ENCODE measurements at regions not wholly inside any gene's neighbourhood (a gene's known extent, or its start where the extent isn't known, plus 50 kb on each side); places are given as distances from the start of the nearest gene placed in this dataset.
"Not testable (repeated sequence)": the region's sequence is repeated elsewhere in the genome, so short reads cannot be mapped to it uniquely, and the experiment has no call there.

DNA sequence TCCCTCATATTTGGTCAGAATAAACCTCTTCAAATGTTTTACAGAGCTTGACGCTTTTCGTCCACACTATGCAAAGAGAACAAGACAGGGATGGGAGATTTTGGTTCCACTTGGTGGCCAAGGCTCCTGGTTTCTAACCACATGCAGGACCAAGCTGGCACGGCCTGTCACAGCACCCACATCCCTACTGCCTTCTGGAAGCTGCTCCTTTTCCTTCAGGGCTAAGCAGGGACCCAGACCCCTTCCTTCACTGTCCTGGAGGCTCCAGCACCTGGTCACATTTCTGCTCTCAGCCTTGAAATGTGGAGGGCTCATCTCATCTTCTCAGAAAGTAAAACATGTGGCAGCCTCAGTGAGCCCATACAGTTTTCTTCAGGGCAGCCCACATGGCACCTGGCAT lies 50.4 kb upstream of the ARHGEF7 start:
- no peak for DNase-seq

DNA sequence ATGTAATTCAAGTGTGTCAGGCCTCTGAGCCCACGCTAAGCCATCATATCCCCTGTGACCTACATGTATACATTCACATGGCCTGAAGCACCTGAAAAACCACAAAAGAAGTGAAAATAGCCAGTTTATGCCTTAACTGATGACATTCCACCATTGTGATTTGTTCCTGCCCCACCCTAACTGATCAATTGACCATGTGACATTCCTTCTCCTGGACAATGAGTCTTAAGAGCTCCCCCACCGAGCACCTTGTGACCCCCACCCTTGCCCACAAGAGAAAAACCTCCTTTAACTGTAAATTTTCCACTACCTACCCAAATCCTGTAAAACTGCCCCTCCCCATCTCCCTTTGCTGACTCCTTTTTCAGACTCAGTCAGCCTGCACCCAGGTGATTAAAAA lies 52.1 kb upstream of the ARHGEF7 start:
- DNase-seq = no peak

DNA sequence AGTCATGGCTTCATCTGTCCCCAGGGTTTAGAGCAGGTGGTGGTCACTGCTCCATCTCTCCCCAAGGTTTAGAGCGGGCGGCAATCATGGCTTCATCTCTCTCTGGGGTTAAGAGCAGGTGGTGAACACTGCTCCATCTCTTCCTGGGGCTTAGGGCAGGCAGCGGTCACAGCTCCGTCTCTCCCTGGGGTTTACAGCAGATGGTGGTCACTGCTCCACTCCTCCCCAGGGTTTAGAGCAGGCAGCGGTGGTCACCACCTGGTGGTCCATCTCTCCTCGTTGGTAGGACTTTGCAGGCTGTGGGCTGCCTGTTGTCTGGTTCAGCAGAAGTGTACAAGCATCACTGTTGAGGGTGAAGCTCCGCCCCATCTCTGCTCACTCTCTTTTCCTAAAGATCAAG lies 52.8 kb upstream of the ARHGEF7 start:
- no peak for DNase-seq

DNA sequence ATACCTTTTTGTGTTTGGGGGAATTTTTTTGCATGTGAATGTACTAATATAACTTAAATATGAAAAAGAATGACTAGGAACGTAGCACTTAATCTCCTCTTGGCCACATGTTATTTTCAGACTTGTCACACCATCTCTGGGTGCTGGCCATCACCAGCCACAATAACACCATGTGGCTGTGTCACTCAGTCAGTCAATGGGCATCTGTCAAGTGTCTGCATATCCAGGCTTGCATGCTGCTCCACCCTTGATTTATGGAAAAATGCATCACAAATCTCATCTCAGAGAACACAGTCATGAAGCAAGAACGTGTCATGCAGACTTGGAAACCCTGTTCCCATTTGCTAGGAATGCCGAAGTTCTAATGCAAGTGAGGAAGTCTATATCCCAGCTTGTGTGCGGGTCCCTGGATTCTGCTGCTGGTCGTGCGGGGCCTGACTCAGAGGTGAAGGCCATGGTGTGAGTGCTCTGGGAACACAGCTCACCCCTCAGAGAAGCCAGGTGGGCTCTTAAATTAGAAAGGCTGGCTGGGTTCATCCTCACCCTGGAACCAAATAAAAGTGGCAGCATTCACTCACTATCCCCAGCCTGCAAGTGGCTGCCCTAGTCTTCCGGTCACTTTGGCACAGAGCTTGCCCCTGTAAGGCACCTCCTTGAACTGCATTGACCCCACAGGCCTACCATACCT lies 53.6 kb upstream of the ARHGEF7 start:
- no peak for DNase-seq

DNA sequence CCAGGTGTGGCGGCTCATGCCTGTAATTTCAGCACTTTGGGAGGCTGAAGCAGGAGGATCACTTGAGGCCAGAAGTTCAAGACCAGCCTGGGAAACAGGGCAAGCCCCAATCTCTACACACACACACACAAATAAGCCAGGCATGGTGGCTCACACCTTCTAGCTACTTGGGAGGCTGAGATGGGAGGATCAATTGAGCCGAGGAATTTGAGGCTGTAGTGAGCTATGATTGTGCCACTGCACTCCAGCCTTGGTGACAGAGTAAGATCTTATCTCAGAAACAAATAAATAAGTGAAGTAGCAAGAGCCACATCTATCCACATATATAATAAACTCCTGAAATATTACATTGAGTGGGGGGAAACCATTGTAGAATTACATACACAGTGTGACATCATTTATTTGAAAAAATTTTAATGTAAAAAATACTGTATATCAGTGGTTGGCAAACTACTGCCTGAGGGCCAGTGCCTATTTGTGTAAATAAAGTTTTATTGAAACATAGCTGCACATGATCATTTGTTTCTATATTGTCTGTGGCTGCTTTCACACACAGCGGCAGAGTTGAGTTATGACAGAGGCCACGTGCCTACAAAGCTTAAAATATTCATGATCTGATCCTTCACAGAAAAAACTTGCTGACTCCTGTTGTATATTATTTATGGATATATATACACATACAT lies 54.7 kb upstream of the ARHGEF7 start:
- DNase-seq = no peak

DNA sequence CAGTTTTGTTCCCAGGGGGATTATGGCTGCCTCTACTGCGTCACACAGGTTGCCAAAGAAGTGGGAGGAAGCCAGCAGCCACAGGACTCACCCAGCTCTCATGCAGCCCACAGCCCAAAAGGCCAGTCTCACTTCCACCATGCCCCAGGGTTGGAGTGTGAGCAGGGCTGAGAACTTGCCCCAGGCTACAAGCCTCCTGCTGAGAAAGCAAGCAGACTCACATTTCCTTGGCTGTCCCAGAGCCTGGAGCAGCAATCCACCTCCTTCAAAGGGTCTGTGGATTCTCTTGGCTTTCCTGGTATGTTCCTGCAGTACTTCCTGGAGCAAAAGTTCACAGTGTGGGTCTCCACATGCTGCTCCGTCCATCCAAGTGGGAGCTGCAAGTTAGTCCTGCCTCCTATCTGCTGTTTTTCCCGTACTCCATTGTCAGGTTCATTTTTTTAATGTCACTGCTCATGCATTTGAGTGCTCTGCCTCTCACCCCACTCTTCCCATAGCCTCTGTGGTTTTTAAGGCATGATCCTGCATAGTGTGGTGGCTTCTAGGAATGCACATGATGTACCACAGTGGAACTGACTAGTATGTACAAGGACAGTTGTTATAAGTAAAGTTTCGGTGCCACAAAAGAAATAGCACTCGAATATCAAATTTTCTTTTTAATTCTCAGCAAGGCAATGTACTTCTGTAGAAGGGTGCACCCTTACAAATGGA lies 56.2 kb upstream of the ARHGEF7 start:
- no peak for DNase-seq

DNA sequence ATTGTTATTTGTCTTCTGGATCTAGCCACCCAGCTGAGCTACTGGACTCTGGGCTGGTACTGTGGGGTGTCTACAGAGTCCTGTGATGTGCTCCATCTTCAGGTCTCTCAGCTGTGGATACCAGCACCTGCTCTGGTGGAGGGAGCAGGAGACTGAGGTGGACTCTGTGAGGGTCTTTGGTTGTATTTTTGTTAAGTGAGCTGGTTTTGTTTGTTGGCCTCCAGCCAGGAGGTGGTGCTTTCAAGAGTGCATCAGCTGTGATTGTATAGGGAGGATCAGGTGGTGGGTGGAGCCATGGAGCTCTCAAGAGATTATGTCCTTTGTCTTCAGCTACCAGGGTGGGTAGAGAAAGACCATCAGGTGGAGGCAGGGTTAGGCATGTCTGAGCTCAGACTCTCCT lies 56.8 kb upstream of the ARHGEF7 start:
- DNase-seq = not testable (repeated sequence)

DNA sequence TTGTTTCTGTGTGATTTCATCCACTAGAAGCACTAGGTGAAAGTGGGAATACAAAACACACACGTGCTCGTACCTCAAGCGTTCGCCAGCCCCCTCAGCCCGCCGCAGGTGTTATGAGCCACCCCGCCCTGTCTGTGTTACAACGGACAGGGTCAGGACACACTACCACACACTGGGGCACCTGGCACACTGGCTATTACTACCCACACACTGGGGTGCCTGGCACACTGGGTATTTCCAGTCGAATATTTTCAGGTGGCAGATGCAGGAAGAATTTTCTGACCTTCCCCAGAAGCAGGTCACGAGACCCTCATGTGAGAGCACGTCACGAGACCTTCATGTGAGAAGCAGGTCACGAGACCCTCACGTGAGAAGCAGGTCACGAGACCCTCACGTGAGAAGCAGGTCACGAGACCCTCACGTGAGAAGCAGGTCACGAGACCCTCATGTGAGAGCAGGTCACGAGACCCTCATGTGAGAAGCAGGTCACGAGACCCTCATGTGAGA lies 63.3 kb upstream of the ARHGEF7 start:
- not testable (repeated sequence) for DNase-seq

DNA sequence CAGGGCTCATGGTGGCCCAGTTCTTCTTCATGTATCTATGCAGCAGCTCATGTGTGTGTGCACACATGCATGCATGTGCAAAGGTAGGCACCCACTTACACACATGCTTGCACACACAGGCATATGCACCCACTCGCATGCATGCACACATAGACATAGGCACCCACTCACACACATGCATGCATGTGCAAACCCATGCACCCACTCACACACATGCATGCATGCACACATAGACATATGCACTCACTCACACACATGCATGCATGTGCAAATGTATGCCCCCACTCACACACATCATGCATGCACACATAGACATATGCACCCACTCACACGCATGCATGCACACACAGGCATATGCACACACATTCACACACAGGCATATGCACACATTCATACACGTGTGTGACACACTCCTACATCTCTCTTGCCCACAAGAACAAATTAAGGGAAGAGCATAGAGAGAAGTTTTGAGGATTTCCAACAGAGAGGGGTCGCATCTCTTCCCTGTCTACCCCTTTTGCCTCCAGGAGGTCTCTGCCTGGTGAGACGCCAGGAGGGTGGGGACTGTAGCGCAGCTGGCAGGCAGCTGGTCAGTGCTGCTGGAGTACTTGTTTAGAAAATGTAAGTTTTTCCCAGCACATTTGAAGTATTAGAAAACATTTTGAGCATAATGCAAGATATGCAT lies 63.9 kb upstream of the ARHGEF7 start:
- no peak for DNase-seq

DNA sequence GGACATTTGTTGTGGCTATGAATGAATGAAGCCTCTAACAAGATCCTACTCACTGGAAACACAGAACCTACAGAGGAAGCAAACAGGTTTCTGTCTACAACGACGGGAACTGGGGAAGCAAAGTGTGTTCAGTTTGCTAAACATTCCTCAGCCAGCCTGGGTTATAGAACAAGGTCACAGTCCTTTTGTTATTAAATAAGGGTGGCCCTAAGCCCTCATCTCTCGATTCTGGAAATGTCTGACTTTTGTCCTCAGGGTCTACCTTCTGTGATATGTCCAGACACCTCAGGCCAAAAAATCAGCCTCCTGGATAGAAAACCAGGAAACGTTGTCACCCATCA lies 64.6 kb upstream of the ARHGEF7 start:
- no peak for DNase-seq

DNA sequence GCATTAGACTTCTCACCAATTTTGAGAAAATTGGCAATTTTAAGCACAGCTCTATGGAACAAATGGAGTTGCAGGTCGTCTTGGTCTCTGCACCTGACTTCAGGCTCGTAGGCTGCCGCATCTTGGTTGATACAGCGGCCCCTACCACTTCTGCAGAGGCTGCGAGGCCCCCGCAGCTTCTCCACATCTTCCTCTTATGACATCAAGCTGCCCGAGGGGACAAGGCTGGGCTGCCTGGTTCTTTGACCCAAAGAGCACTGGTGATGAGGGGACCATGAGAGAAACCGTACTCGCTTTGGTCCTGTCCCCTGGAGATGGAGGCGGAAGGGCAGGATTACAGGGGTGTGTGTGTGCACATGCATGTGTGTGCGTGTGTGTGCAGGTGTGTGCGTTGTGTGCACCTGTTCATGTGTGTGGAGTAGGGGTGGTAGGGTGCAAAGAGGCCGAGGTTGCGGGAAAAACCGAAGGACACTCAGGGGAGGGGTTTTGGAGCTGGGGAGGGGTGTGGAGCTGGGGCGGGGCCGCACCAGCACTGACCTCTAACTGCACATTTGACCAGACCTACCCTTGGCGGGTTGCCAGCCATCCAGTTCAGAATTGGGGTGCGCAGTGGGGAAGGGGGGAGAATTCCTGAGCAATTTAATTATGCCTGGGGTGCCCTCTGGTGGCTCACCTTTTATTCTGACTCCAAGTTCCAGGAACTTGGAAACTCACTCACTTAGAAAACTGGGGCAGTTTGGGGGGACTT lies 65.1 kb upstream of the ARHGEF7 start:
- peak; percentile 45 for DNase-seq

DNA sequence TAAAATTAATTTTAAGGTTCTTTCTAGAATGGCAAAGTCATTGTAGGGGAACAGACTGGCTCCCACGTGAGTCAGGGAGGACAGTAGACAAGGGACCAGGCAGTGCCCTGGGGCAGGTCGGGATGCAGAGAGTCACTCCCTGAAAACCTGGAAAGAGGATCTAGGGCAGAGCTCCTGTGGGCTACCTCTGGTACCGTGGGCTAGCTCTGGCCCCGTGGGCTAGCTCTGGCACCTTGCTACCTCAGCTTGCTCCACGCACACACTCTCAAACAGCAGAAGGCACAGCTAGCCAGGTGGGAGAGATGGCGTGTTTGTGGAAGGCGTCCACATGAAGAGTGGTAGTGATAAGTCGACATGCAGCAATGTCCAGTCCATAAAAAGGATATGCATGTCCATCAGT lies 66.7 kb upstream of the ARHGEF7 start:
- DNase-seq = no peak

DNA sequence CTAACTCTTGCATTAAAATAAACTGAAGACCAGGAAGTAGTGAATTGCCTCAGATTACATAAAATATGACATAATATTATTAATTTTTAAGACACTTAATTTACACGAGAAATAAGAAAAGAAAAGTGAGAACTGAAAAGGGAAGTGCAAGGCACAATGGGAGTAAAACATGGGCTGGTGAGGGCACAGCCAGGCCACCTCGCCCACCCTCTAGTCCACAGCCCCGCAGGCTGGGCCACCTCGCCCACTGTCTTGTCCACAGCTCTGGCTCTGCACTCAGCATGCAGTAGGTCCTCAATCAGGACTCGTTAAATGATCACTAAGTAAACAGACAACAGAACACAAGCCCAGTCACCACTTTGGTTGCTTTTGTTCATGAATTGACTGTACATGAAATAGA lies 67.8 kb upstream of the ARHGEF7 start:
- DNase-seq = peak; percentile 36

DNA sequence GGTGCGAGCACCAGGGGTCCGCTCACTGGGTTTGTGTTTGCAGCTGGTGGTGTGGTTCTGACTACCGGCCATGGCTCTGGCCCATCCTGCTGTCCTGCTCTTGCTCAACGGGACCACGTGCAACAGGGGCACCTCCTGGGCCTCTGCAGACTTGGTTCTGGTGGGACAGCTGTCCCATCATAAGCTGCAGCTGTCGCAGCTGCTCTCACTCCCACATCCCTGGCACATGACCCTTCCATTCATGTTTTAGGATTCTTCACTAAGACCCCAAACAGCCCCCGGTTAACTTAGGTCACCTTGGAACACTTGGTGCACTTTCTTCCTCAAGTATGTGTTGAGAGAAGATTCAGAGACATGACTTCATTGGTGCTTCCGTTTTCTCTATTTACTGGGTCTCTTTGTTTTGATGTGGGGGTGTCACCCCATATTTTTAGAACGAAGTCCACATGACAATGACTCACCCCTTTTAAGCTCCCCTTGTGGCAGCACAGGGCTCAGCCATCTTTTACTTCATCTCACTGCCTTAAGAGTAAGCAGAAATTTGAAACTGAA lies 68.4 kb upstream of the ARHGEF7 start:
- peak; percentile 80 for DNase-seq

DNA sequence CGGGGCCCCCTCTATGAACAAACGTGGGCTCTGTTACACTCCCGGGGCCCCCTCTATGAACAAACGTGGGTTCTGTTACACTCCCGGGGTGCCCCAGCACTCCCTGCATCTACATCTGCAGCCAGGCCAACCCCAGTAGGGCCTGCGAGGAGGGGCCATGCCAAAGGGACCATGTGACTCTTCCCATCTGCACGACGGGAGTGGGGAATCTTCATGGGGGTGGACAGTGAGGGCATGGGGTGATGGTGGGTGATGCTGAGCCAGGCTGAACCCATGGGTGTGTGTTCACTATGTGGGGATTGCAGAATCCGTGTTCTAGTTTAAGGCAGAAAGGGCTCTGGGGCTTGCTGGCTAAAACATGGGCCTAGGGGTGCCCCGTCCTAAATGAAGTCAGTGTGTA lies 69.9 kb upstream of the ARHGEF7 start:
- DNase-seq = no peak

DNA sequence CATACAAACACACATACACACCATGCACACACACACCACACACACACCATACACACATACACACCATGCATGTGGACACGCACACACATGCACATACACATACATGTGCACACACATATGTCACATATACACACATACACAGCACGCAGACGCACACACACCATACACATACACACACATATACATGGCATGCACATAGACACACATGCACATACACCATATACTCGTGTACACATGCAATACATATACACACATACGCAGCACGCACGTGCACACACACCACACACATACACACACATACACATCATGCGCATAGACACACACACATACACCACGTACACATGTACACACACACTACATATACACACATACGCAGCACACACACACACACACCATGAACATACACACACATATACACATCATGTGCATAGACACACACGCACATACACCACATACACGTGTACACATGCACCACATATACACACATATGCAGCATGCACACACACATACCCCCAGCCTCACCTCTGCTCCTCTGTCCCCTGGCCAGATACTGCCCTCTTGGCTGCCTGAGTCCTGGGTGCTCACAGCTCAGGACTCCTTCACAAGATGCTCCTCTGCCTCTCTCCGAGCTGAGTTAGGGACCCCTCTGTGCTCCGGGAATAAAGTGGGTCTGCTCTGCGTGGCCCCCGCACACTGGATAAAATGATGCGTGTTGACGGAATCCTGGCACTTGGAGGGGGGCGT lies 70.9 kb upstream of the ARHGEF7 start:
- no peak for DNase-seq

DNA sequence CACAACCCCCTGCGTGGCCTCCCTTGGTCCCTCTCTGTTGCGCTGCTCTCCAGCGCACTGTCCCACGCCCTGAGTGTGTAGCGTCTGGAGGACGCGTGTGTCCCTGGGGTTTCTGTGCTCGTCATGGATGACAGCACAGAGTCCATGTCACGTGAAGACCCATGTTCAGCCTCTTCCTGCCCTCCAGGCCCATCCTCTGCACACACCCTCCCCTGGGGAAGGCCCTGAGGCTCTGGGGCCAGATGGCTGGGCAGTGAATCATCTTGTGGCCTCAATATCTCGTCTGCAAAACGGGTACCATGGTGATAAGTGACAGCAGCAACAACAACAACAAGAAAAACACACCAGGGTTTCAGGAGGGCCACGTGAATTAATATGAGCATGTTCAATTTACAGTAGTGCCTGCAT lies 71.5 kb upstream of the ARHGEF7 start:
- no peak for DNase-seq

DNA sequence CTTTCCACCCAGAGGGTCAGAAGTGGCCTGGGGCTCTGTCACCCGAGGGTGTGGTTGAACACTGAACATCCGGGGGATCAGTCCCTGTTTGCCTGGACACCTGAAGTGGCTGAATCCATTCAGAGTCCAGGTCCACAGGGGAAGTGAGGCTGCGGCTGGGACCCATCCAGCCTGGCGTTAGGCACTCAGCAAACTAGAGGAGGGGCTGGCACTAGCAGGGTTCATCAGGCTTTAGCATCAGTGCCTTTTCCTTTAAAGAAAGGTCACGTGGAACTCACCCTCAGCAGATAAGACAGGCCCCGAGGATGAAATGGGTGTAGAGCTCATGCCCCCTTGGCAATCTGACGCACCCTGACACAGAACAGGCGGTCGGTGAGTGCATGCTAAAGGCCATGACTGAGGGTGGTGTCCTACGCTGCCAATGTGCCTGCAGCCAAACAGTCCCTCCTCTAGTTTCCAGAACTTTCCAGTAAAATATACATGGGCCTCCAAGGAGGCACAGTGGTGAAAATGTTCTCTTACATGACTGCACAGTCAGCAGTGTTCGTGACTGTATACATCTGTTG lies 72.4 kb upstream of the ARHGEF7 start:
- no peak for DNase-seq

DNA sequence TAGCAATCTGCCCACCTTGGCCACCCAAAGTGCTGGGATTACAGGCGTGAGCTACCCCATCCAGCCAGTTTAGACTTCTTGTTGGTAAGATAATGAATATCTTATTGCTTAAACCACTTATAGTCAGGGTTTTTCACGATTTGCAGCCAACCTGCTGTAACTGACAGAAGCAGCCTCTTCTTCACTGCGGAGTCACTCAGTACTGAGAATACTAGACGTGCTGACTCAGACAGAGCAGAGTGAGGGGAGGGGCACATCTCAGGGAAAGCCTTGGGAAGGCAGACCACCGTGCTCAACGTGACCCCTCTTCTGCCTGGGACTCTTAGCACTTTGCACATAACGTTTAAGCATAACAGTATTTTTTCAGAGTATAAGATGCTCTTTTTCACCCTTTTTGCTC lies 74.3 kb upstream of the ARHGEF7 start:
- no peak for DNase-seq

DNA sequence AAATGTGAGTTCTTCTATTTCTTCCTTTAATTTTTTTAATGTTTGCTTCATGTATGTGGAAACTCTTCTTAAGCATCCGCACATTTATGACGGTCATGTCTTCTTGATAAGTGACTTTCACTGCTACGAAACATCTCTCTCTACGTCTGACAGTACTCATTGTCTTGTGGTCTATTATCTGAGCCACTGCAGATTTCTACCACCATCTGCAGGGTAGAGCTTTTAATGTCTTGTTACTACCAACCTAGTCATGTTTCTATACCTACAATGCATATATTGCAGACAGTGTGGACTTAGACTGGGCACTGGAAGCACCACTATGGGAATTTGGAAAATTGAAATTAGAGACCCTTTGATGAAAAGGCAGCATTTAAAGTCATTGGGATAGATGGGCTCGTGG lies 75.4 kb upstream of the ARHGEF7 start:
- DNase-seq = no peak

DNA sequence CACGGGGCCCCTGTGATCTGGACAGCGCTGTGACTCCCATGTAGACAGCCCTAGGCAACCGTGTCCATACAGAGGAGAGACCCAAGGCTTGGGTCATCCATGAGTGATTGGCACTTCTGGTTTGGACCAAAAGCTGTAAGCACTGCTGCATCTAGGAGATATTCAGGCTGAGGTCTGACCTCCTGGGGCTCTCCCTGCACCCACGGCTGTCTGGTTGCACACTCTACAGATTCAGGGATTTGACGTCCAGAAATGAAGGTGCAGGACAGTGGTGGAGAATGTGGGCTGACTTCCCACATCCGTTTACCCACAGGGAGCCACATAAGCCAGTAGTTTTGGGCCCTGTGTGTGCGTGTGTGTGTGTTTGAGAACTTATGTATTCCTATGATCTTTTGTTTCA lies 76.2 kb upstream of the ARHGEF7 start:
- no peak for DNase-seq

All from suppressor macrophage treated with lipopolysaccharide for 4 hours (primary cell).